Stimulated activated memory B cell treated with anti-CD40 and anti-IgM and Interleukin-4, amounts not matched to agents 10 μg/mL and 1 μg/mL and 100 μg/mL, for 72 hours (primary cell): ENCODE measurements at regions not wholly inside any gene's neighbourhood (a gene's known extent, or its start where the extent isn't known, plus 50 kb on each side); places are given as distances from the start of the nearest gene placed in this dataset.

ENCODE experiments used
- ATAC-seq: fragments of 150-1000 bp; cut with Tn5 transposase; 2 replicates; pipeline ENCODE4 v1.10.0; 2021
- H3K27ac Mint-ChIP-seq: one replicate; pipeline ENCODE4 v1.8.0; 2022; ENCODE audit warnings: mild to moderate bottlenecking, mixed read lengths
- H3K27me3 Mint-ChIP-seq: one replicate; pipeline ENCODE4 v1.8.0; 2022; ENCODE audit warnings: mixed read lengths
- H3K36me3 Mint-ChIP-seq: one replicate; pipeline ENCODE4 v1.8.0; 2022; ENCODE audit warnings: mixed read lengths
- H3K4me1 Mint-ChIP-seq: one replicate; pipeline ENCODE4 v1.8.0; 2022; ENCODE audit warnings: mixed read lengths
- H3K4me3 Mint-ChIP-seq: one replicate; pipeline ENCODE4 v1.8.0; 2022; ENCODE audit warnings: mild to moderate bottlenecking, moderate library complexity, mixed read lengths
- H3K9me3 Mint-ChIP-seq: one replicate; pipeline ENCODE4 v1.8.0; 2022; ENCODE audit warnings: mixed read lengths

DNA sequence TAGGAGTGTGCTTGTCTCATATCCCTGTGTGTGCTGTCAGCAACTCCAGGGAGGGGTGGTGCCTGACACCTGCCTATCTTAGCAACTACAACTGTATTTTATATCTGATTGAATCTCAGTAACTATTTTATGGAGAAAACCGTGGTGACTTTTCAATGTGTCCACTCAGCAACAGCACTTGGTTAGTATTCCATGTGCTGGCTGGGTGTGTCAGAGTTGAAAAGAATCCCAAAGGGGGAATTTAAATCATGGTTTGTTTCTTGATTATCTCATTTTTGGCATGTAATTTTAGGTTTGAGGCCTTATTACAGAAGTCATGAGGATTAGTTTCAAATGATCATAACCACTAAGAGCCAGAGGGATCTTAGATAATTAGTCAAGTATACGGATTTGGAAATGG, 425.7 kb upstream of the FZD8 start:
- no peak for ATAC-seq
- no peak overlapping the region for H3K27ac Mint-ChIP-seq

GRCh38 chr10:36066850-36067249, 424.8 kb upstream of the FZD8 start:
- H3K9me3 Mint-ChIP-seq, result peaks cover 3% of the 10 kb centered on the region
- no peaks in the 10 kb centered on the region for H3K36me3 Mint-ChIP-seq

More for the DNA sequence above, 425.7 kb upstream of the FZD8 start:
- Mint-ChIP-seq H3K36me3 (no peaks in the 10 kb centered on the region), H3K27me3 (no peaks in the 10 kb centered on the region), H3K4me3 (no peak overlapping the region), H3K4me1 (no peaks in the 10 kb centered on the region), H3K9me3 (peaks cover 3% of the 10 kb centered on the region)

GRCh38 chr10:36066102-36066501, 424.0 kb upstream of the FZD8 start:
- H3K4me3 Mint-ChIP-seq, result no peak overlapping the region
- H3K27me3 Mint-ChIP-seq, result no peaks in the 10 kb centered on the region
- no peak overlapping the region for H3K27ac Mint-ChIP-seq
- H3K36me3 Mint-ChIP-seq, result no peaks in the 10 kb centered on the region
- no peaks in the 10 kb centered on the region for H3K4me1 Mint-ChIP-seq
- ATAC-seq, result no peak
- peaks cover 3% of the 10 kb centered on the region for H3K9me3 Mint-ChIP-seq

More at GRCh38 chr10:36066850-36067249, 424.8 kb upstream of the FZD8 start:
- no peak for ATAC-seq
- Mint-ChIP-seq H3K27ac (no peak overlapping the region), H3K4me1 (no peaks in the 10 kb centered on the region), H3K27me3 (no peaks in the 10 kb centered on the region), H3K4me3 (no peak overlapping the region)

GRCh38 chr10:36063396-36063795, 421.3 kb upstream of the FZD8 start:
- H3K27ac Mint-ChIP-seq, result no peak overlapping the region
- no peaks in the 10 kb centered on the region for H3K27me3 Mint-ChIP-seq
- H3K4me3 Mint-ChIP-seq, result no peak overlapping the region
- H3K4me1 Mint-ChIP-seq, result no peaks in the 10 kb centered on the region
- ATAC-seq, result no peak
- peaks cover 6% of the 10 kb centered on the region for H3K9me3 Mint-ChIP-seq
- no peaks in the 10 kb centered on the region for H3K36me3 Mint-ChIP-seq

- Mint-ChIP-seq H3K27me3 (no peaks in the 10 kb centered on the region), H3K4me3 (no peak overlapping the region), H3K4me1 (no peaks in the 10 kb centered on the region), H3K27ac (no peak overlapping the region), H3K36me3 (no peaks in the 10 kb centered on the region), H3K9me3 (peaks cover 11% of the 10 kb centered on the region)
- ATAC-seq, result no peak
These were observed 415.6 kb upstream of the FZD8 start for GRCh38 chr10:36057731-36058130.

- Mint-ChIP-seq H3K4me3 (no peak overlapping the region), H3K36me3 (no peaks in the 10 kb centered on the region), H3K27me3 (no peaks in the 10 kb centered on the region), H3K27ac (no peak overlapping the region), H3K9me3 (peaks cover 11% of the 10 kb centered on the region), H3K4me1 (no peaks in the 10 kb centered on the region)
- ATAC-seq, result no peak
These were observed 415.1 kb upstream of the FZD8 start for GRCh38 chr10:36057180-36057579.

GRCh38 chr10:36053775-36054174, 411.7 kb upstream of the FZD8 start:
- no peaks in the 10 kb centered on the region for H3K4me1 Mint-ChIP-seq
- no peaks in the 10 kb centered on the region for H3K27me3 Mint-ChIP-seq
- no peaks in the 10 kb centered on the region for H3K36me3 Mint-ChIP-seq
- peaks cover 8% of the 10 kb centered on the region for H3K9me3 Mint-ChIP-seq
- no peak for ATAC-seq
- H3K4me3 Mint-ChIP-seq, result no peak overlapping the region
- H3K27ac Mint-ChIP-seq, result no peak overlapping the region

GRCh38 chr10:36053271-36053670, 411.2 kb upstream of the FZD8 start:
- H3K27me3 Mint-ChIP-seq, result no peaks in the 10 kb centered on the region
- ATAC-seq, result no peak
- peaks cover 8% of the 10 kb centered on the region for H3K9me3 Mint-ChIP-seq
- H3K27ac Mint-ChIP-seq, result no peak overlapping the region
- H3K4me3 Mint-ChIP-seq, result no peak overlapping the region
- H3K36me3 Mint-ChIP-seq, result no peaks in the 10 kb centered on the region
- H3K4me1 Mint-ChIP-seq, result no peaks in the 10 kb centered on the region

DNA sequence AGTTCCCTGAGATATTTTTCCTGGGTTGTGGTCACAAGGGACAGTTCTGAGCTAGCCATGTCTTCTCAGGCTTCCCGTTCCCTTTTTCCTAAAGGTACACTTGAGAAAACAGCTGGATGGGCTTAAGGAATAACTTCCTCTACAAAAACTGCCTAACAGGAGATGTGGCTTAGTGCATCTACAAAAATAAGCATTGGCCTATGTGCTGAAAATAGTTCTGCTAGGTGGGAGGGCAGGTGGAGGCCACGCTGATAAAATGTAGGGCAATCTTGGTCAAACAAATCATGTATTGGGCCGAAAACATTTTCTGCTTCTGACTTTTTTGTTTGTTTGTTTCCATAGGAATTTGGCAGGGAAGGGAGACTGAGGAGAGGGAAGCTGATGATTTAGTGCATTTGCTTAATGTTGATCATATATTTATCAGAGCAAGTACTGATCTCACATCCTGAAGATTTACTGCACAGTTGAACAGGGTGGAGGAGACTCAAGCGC, 409.4 kb upstream of the FZD8 start:
- Mint-ChIP-seq H3K27ac (no peak overlapping the region), H3K27me3 (no peaks in the 10 kb centered on the region), H3K4me1 (no peaks in the 10 kb centered on the region), H3K36me3 (no peaks in the 10 kb centered on the region), H3K4me3 (no peak overlapping the region), H3K9me3 (peaks cover 4% of the 10 kb centered on the region)
- no peak for ATAC-seq

DNA sequence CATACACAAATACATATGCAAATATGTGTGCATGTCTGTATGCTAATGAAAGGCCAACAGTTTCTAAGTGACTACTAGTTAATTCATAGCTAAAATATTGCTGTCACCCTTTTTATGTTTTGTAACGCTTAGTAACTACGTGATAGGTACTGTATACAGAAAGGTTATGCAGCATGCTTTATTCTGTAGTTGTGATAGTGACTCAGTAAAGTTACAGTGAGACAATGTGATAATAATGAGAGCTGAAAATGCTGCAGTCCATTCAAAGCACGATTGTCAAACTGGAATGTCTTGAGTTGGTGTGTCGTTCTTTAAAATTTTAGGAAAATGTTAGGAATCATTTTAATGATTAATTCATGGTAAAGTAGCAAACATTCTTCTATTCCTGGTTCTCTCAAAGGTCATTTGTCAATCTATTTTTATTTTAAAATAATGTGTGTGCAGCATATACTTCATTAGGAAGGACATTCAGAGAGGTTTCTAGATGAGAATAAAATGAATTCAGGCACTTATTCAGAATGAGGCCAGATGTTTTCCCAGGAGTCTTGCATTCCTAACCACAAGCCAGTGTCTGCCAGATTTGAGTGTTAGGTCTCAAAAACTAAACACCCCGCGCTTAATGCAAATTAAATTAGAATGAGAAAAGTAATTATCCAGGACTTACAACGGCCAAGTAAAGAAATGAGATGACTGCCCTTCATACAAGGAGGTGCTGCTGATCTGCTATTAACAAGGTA, 408.8 kb upstream of the FZD8 start:
- Mint-ChIP-seq H3K27ac (no peak overlapping the region), H3K27me3 (no peaks in the 10 kb centered on the region), H3K36me3 (no peaks in the 10 kb centered on the region), H3K4me1 (no peaks in the 10 kb centered on the region), H3K9me3 (peaks cover 4% of the 10 kb centered on the region), H3K4me3 (no peak overlapping the region)
- no peak for ATAC-seq

DNA sequence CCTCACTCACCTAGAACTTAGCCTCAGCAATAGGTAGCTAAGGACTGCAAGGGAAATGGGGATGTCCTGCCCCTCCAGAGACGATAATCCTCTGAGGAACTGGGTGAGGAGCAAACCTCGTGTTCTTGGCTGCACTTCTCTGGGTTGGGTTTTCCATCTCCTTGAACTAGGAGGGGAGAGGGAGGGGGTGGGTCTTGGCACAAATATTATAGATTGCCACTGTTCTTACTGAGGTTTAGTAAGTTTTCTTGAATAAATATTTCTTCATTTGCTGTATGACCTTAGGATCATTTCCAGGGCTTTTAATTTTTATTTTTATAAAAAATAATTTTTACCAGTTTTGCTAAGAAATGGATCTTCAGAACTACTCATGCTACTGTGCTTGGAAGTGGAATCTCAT, 406.7 kb upstream of the FZD8 start:
- H3K36me3 Mint-ChIP-seq, result no peaks in the 10 kb centered on the region
- H3K27me3 Mint-ChIP-seq, result no peaks in the 10 kb centered on the region
- H3K4me3 Mint-ChIP-seq, result no peak overlapping the region

GRCh38 chr10:36048236-36048635, 406.1 kb upstream of the FZD8 start:
- Mint-ChIP-seq H3K9me3 (no peaks in the 10 kb centered on the region), H3K4me1 (no peaks in the 10 kb centered on the region), H3K36me3 (no peaks in the 10 kb centered on the region), H3K27ac (no peak overlapping the region), H3K4me3 (no peak overlapping the region), H3K27me3 (no peaks in the 10 kb centered on the region)
- ATAC-seq, result no peak

More for the DNA sequence above, 406.7 kb upstream of the FZD8 start:
- H3K9me3 Mint-ChIP-seq, result no peaks in the 10 kb centered on the region
- H3K27ac Mint-ChIP-seq, result no peak overlapping the region
- no peak for ATAC-seq
- H3K4me1 Mint-ChIP-seq, result no peaks in the 10 kb centered on the region

DNA sequence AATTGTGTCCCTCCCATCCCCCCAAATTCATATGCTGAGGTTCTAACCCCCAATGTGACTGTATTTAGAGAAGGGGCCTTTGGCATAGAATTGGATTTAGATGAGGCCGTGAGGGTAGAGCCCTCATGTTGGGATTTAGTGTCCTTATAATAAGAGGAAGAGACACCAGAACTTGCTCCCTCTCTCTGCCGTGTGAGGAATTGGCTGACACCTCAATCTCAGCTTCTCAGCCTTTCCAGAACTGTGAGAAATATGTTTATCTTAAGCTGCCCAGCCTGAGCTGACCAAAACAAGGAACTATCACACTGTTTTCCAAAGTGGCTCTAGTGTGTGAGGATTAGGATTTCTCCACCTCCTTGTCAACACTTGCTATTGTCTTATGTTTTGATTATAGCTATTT, 400.0 kb upstream of the FZD8 start:
- no peak for ATAC-seq
- Mint-ChIP-seq H3K27ac (no peak overlapping the region), H3K9me3 (peaks cover 2% of the 10 kb centered on the region), H3K4me1 (no peaks in the 10 kb centered on the region), H3K36me3 (no peaks in the 10 kb centered on the region), H3K4me3 (no peak overlapping the region), H3K27me3 (no peaks in the 10 kb centered on the region)

GRCh38 chr10:36038316-36038955, 396.3 kb upstream of the FZD8 start:
- no peaks in the 10 kb centered on the region for H3K27me3 Mint-ChIP-seq
- ATAC-seq, result no peak
- H3K9me3 Mint-ChIP-seq, result peaks cover 2% of the 10 kb centered on the region
- H3K4me1 Mint-ChIP-seq, result no peaks in the 10 kb centered on the region
- no peak overlapping the region for H3K4me3 Mint-ChIP-seq
- H3K36me3 Mint-ChIP-seq, result no peaks in the 10 kb centered on the region
- H3K27ac Mint-ChIP-seq, result no peak overlapping the region

- H3K4me1 Mint-ChIP-seq, result no peaks in the 10 kb centered on the region
- no peak overlapping the region for H3K27ac Mint-ChIP-seq
- no peak for ATAC-seq
- no peaks in the 10 kb centered on the region for H3K9me3 Mint-ChIP-seq
- H3K4me3 Mint-ChIP-seq, result no peak overlapping the region
- H3K27me3 Mint-ChIP-seq, result no peaks in the 10 kb centered on the region
- H3K36me3 Mint-ChIP-seq, result no peaks in the 10 kb centered on the region
These were observed 394.0 kb upstream of the FZD8 start for GRCh38 chr10:36036137-36036536.

DNA sequence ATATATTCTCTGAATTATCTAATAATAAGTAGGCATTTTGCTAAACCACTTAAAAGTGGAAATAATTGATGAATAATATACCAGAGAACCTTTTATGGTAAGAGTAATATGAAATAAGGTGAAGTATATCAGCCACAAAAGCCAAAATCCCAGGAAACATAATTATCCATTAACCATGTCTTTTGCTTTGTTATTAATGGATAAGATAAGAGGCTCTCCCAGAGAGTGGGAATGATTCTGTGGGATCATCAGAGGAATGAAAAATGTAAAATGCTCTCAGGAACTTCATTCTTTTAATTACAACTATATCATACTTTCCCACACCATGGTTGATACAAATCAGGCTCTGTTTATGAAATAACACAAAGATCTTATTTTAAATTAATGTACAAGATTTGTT, 391.7 kb upstream of the FZD8 start:
- H3K4me3 Mint-ChIP-seq, result no peak overlapping the region
- no peaks in the 10 kb centered on the region for H3K4me1 Mint-ChIP-seq
- H3K36me3 Mint-ChIP-seq, result no peaks in the 10 kb centered on the region
- no peak for ATAC-seq
- H3K9me3 Mint-ChIP-seq, result no peaks in the 10 kb centered on the region
- no peak overlapping the region for H3K27ac Mint-ChIP-seq
- no peaks in the 10 kb centered on the region for H3K27me3 Mint-ChIP-seq
